DND-41 (cell line): ENCODE measurements at regions not wholly inside any gene's neighbourhood (a gene's known extent, or its start where the extent isn't known, plus 50 kb on each side); places are given as distances from the start of the nearest gene placed in this dataset.

Experiments used
- ATAC-seq: fragments of 200-7000 bp; cut with Tn5 transposase; 3 replicates; pipeline ENCODE4 v1.9.1; 2021; ENCODE audit warnings: low read depth; ENCODE audit not compliant: insufficient read depth
- DNase-seq: peaks from one replicate; pipeline ENCODE4 v3.0.0-alpha.2; 2020
- H2AFZ ChIP-seq: 2 replicates; pipeline ENCODE4 v1.6.0; 2012; ENCODE audit warnings: low read depth, low read length
- H3K27ac ChIP-seq: 2 replicates; pipeline ENCODE4 v1.5.1; 2012; ENCODE audit warnings: low read length, inconsistent platforms
- H3K27me3 ChIP-seq: fragments of 200-600 bp; sonication (generic); 2 replicates; pipeline ENCODE4 v1.6.0; 2012; ENCODE audit warnings: low read length, mild to moderate bottlenecking, inconsistent platforms; ENCODE audit not compliant: insufficient read depth, poor library complexity
- H3K36me3 ChIP-seq: 2 replicates; pipeline ENCODE4 v1.5.1; 2012; ENCODE audit warnings: low read length, inconsistent platforms; ENCODE audit not compliant: insufficient read depth
- H3K4me1 ChIP-seq: 2 replicates; pipeline ENCODE4 v1.5.1; 2012; ENCODE audit warnings: mild to moderate bottlenecking, low read length; ENCODE audit not compliant: insufficient read depth
- H3K4me2 ChIP-seq: 2 replicates; pipeline ENCODE4 v1.6.0; 2012; ENCODE audit warnings: mild to moderate bottlenecking, moderate library complexity, low read length, inconsistent platforms; ENCODE audit not compliant: insufficient read depth
- H3K4me3 ChIP-seq, 2 experiments: fragments of 200-600 bp in 1 of 2; shearing (Covaris generic) in 1 of 2; 2 replicates each; pipeline ENCODE4 v1.5.1; 2012 to 2016; ENCODE audit warnings: inconsistent platforms in 2 of 2, low read length in 2 of 2, mild to moderate bottlenecking in 2 of 2, low read depth in 1 of 2, moderate library complexity in 1 of 2
- H3K79me2 ChIP-seq: 2 replicates; pipeline ENCODE4 v1.6.0; 2012; ENCODE audit warnings: low read length, inconsistent platforms; ENCODE audit not compliant: insufficient read depth
- H3K9ac ChIP-seq: 2 replicates; pipeline ENCODE4 v1.6.0; 2012; ENCODE audit warnings: low read depth, mild to moderate bottlenecking, inconsistent platforms, low read length, moderate library complexity
- H3K9me3 ChIP-seq: 2 replicates; pipeline ENCODE4 v1.5.1; 2012; ENCODE audit warnings: low read length, moderate library complexity, mild to moderate bottlenecking, inconsistent platforms; ENCODE audit not compliant: insufficient read depth, severe bottlenecking
- H4K20me1 ChIP-seq: 2 replicates; pipeline ENCODE4 v1.6.0; 2012; ENCODE audit warnings: low read length; ENCODE audit not compliant: insufficient read depth
- EZH2 ChIP-seq: IDR thresholded peaks from 3 replicates; pipeline ENCODE4 v1.6.1; 2012; ENCODE audit warnings: borderline replicate concordance, low read depth, mild to moderate bottlenecking, moderate library complexity, low read length, inconsistent platforms; ENCODE audit not compliant: severe bottlenecking
- TF ChIP-seq, protein P1 (sequence below): IDR thresholded peaks from 2 replicates; pipeline ENCODE4 v1.5.1; 2012; ENCODE audit warnings: borderline replicate concordance, low read length, moderate library complexity, mild to moderate bottlenecking; ENCODE audit not compliant: poor library complexity, severe bottlenecking; ENCODE audit errors: extremely low read depth

DNA sequence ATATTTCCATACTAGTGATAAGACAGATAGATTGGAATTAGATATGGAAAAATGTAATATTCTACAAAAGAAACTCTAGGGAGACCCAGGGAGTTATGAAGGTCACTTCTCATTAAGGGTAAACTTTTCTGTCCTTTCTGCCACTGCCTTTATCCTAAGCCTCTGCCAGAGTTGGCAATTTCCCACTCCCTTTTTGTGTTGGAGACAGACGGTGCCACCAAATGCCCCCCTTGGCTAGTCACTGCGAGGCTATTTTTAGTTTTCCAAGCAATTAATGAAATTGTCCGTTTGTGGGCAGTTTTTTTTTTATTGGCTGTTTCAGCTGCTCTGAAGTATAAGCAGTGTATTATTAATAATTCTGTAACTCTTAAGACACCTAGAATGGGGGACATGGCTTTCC is 67.6 kb upstream of the TENM4 start:
- Histone ChIP-seq H3K9ac (no peak overlapping the region), H3K79me2 (no peaks in the 10 kb centered on the region), H4K20me1 (no peaks in the 10 kb centered on the region), H2AFZ (no peak overlapping the region), H3K27me3 (no peaks in the 10 kb centered on the region), H3K9me3 (no peaks in the 10 kb centered on the region), H3K27ac (no peak overlapping the region), H3K4me1 (no peaks in the 10 kb centered on the region), H3K4me3 (no peak overlapping the region), H3K4me2 (no peak overlapping the region), H3K36me3 (no peaks in the 10 kb centered on the region)
- DNase-seq = no peak
- TF ChIP-seq, protein P1, sequence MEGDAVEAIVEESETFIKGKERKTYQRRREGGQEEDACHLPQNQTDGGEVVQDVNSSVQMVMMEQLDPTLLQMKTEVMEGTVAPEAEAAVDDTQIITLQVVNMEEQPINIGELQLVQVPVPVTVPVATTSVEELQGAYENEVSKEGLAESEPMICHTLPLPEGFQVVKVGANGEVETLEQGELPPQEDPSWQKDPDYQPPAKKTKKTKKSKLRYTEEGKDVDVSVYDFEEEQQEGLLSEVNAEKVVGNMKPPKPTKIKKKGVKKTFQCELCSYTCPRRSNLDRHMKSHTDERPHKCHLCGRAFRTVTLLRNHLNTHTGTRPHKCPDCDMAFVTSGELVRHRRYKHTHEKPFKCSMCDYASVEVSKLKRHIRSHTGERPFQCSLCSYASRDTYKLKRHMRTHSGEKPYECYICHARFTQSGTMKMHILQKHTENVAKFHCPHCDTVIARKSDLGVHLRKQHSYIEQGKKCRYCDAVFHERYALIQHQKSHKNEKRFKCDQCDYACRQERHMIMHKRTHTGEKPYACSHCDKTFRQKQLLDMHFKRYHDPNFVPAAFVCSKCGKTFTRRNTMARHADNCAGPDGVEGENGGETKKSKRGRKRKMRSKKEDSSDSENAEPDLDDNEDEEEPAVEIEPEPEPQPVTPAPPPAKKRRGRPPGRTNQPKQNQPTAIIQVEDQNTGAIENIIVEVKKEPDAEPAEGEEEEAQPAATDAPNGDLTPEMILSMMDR = no peak
- no peak for TF ChIP-seq EZH2
- ATAC-seq = no peak

DNA sequence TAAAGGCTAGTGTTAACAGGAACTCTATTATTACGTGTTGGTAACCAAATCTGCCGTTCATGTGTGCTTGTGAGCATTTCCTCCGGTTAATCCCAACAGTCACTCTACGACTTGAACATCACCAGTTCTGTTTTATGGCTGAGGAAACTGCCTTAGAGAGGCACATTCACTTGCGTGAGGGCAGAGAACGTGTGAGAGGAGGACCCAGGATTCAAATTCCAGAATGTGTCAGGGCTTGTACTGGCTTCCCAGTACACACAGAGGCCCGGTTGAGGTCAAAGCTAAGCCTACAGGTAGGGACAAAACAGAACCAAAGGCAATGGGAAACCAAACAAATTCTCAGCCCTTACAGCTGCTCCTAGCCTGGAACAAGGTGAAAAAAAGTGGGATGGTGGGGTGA is 66.9 kb upstream of the TENM4 start:
- no peak for DNase-seq
- Histone ChIP-seq H3K9ac (no peak overlapping the region), H4K20me1 (no peaks in the 10 kb centered on the region), H3K4me2 (no peak overlapping the region), H3K9me3 (no peaks in the 10 kb centered on the region), H3K4me1 (no peaks in the 10 kb centered on the region), H3K4me3 (no peak overlapping the region), H3K27me3 (no peaks in the 10 kb centered on the region), H3K36me3 (no peaks in the 10 kb centered on the region), H3K27ac (no peak overlapping the region), H2AFZ (no peak overlapping the region), H3K79me2 (no peaks in the 10 kb centered on the region)
- TF ChIP-seq EZH2 = no peak
- TF ChIP-seq, protein P1 = no peak
- ATAC-seq = no peak

DNA sequence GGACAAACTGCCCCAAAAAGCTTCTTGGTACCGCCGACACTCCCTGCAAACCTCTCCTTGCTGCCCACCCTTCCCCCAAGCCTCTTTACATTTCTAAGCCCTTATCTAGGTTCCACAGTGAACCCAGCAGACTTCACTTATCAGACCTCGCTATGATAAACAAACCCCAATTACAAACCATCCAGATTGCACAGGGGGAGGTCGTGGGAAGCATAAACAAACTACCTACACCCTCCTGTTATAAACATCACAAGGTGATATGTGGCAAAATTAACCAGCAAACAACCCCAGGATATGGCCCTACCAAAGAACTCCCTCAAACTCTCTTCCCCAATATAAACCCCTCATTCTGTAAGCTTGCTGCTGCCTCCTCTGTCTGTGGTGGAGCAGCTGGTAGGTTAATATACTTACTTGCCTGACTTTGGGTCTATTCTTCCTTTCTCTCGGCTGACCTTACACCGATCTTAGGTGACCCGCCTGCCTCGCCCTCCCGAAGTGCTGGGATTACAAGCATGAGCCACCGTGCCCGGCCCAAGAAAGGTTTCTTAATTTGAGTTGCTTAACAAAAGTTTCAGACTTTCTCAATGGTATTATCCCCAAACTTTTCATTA is 66.0 kb upstream of the TENM4 start:
- H2AFZ ChIP-seq = no peak overlapping the region
- no peaks in the 10 kb centered on the region for H3K79me2 ChIP-seq
- no peak overlapping the region for H3K4me2 ChIP-seq
- DNase-seq (no peak), ATAC-seq (no peak)
- H3K27ac ChIP-seq = no peak overlapping the region
- no peak overlapping the region for H3K4me3 ChIP-seq
- H4K20me1 ChIP-seq = no peaks in the 10 kb centered on the region
- no peak overlapping the region for H3K9ac ChIP-seq
- H3K9me3 ChIP-seq = no peaks in the 10 kb centered on the region
- TF ChIP-seq, protein P1 = no peak
- TF ChIP-seq EZH2 = no peak
- H3K27me3 ChIP-seq = no peaks in the 10 kb centered on the region
- no peaks in the 10 kb centered on the region for H3K4me1 ChIP-seq
- H3K36me3 ChIP-seq = no peaks in the 10 kb centered on the region

DNA sequence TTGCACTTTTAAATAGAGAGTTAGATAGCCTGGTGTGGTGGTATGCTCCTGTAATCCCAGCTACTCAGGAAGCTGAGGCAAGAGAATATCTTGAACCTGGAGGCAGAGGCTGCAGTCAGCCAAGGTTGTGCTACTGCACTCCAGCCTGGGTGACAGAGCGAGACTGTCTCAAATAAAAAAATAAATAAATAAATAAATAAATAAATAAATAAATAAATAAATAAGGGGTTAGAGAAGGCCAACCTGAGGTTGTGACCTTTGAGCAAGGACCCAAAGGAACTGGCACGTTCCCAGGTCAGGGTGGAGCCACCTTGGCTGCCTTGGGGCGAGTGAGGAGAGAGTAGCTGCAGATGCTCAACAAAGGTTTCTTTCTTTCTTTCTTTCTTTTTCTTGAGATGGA is 65.3 kb upstream of the TENM4 start:
- Histone ChIP-seq H4K20me1 (no peaks in the 10 kb centered on the region), H3K79me2 (no peaks in the 10 kb centered on the region), H3K4me3 (no peak overlapping the region), H3K9me3 (no peaks in the 10 kb centered on the region), H3K9ac (no peak overlapping the region), H3K27me3 (no peaks in the 10 kb centered on the region), H3K4me2 (no peak overlapping the region), H3K27ac (no peak overlapping the region), H2AFZ (no peak overlapping the region), H3K4me1 (no peaks in the 10 kb centered on the region), H3K36me3 (no peaks in the 10 kb centered on the region)
- TF ChIP-seq, protein P1 = no peak
- TF ChIP-seq EZH2 = no peak
- DNase-seq (no peak), ATAC-seq (no peak)
